H1 (cell line): ENCODE measurements at regions not wholly inside any gene's neighbourhood (a gene's known extent, or its start where the extent isn't known, plus 50 kb on each side); places are given as distances from the start of the nearest gene placed in this dataset.
A peak's percentile ranks its signal among the peaks of the same experiment; 100 is the strongest.

Source experiments
- ASH2L ChIP-seq: fragments of 200-600, 300-600 bp; sonication (generic); IDR thresholded peaks from one replicate; pipeline ENCODE4 v1.7.1; 2017; ENCODE audit warnings: low read length
- BRCA1 ChIP-seq: IDR thresholded peaks from 2 replicates; pipeline ENCODE4 v1.6.1; 2012; ENCODE audit warnings: low read depth, low read length, improper control_type of control experiment
- CBX5 ChIP-seq: fragments of 300-800, 300-1000 bp; sonication (generic); IDR thresholded peaks from 2 replicates; pipeline ENCODE4 v1.7.1; 2016; ENCODE audit warnings: antibody characterized with exemption, low read length, low read depth
- GTF2F1 ChIP-seq: IDR thresholded peaks from 2 replicates; pipeline ENCODE4 v1.6.1; 2012; ENCODE audit warnings: low read depth, low read length, improper control_type of control experiment, borderline replicate concordance
- TAF7 ChIP-seq: optimal IDR thresholded peaks from 2 replicates; pipeline ENCODE3; 2011; ENCODE audit warnings: low read depth, mild to moderate bottlenecking, inconsistent platforms, low read length, moderate library complexity, borderline replicate concordance
- TBP ChIP-seq: IDR thresholded peaks from 2 replicates; pipeline ENCODE4 v1.6.1; 2011; ENCODE audit warnings: low read depth, low read length, improper control_type of control experiment
- TF ChIP-seq, protein P1 (sequence below): fragments of 300-600 bp; sonication (generic); IDR thresholded peaks from 2 replicates; pipeline ENCODE4 v1.7.1; 2012; ENCODE audit warnings: low read length, moderate library complexity, mild to moderate bottlenecking, inconsistent platforms; ENCODE audit not compliant: insufficient replicate concordance
- TF ChIP-seq, protein P2 (sequence below), 3 experiments: IDR thresholded peaks; 1 replicate in 2 of 3; 2 replicates in 1 of 3; pipeline versions ENCODE4 v1.5.1 to v1.6.1; 2011; ENCODE audit warnings: low read length in 3 of 3, mild to moderate bottlenecking in 3 of 3, inconsistent platforms in 2 of 3, low read depth in 1 of 3, moderate library complexity in 1 of 3; ENCODE audit not compliant: insufficient read depth in 1 of 3; ENCODE audit errors: control extremely low read depth in 1 of 3

DNA sequence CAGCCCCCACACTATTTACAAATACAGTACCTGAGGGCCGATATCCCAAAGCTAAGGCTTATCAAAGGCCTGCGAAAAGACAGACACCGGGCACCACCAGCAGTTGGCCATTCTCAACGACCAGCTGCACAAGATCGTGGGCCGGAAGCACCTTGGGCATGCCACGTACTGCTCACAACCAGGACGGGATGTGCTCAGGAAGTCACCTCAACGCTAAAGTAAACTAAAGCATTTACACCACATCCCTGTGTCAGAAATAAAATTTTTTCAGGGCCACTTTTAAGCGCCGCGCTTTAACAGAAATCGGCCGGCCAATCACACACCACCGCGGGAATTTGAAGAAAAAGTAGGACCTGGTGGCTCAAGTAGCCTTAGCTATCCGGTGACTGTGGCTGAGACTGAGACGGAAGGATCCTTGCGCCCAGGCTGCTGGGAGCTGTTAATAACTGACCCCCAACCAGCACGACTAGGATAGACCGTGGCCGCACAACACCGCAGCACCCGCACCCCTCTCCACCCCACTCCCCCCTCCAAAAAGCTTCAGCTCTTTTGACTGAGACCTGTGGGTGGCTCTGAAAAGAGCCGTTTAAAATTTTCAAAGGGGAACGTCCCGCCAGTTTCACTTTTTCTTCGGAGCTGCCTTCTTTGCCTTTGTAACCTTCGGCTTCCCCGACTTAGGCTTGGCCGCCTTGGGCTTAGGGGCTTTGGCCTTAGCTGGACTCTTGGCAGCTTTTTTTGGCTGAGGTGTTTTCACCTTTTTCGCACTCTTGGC, 131.2 kb upstream of the BTN3A2 start (continued):
- TF ChIP-seq, protein P1, sequence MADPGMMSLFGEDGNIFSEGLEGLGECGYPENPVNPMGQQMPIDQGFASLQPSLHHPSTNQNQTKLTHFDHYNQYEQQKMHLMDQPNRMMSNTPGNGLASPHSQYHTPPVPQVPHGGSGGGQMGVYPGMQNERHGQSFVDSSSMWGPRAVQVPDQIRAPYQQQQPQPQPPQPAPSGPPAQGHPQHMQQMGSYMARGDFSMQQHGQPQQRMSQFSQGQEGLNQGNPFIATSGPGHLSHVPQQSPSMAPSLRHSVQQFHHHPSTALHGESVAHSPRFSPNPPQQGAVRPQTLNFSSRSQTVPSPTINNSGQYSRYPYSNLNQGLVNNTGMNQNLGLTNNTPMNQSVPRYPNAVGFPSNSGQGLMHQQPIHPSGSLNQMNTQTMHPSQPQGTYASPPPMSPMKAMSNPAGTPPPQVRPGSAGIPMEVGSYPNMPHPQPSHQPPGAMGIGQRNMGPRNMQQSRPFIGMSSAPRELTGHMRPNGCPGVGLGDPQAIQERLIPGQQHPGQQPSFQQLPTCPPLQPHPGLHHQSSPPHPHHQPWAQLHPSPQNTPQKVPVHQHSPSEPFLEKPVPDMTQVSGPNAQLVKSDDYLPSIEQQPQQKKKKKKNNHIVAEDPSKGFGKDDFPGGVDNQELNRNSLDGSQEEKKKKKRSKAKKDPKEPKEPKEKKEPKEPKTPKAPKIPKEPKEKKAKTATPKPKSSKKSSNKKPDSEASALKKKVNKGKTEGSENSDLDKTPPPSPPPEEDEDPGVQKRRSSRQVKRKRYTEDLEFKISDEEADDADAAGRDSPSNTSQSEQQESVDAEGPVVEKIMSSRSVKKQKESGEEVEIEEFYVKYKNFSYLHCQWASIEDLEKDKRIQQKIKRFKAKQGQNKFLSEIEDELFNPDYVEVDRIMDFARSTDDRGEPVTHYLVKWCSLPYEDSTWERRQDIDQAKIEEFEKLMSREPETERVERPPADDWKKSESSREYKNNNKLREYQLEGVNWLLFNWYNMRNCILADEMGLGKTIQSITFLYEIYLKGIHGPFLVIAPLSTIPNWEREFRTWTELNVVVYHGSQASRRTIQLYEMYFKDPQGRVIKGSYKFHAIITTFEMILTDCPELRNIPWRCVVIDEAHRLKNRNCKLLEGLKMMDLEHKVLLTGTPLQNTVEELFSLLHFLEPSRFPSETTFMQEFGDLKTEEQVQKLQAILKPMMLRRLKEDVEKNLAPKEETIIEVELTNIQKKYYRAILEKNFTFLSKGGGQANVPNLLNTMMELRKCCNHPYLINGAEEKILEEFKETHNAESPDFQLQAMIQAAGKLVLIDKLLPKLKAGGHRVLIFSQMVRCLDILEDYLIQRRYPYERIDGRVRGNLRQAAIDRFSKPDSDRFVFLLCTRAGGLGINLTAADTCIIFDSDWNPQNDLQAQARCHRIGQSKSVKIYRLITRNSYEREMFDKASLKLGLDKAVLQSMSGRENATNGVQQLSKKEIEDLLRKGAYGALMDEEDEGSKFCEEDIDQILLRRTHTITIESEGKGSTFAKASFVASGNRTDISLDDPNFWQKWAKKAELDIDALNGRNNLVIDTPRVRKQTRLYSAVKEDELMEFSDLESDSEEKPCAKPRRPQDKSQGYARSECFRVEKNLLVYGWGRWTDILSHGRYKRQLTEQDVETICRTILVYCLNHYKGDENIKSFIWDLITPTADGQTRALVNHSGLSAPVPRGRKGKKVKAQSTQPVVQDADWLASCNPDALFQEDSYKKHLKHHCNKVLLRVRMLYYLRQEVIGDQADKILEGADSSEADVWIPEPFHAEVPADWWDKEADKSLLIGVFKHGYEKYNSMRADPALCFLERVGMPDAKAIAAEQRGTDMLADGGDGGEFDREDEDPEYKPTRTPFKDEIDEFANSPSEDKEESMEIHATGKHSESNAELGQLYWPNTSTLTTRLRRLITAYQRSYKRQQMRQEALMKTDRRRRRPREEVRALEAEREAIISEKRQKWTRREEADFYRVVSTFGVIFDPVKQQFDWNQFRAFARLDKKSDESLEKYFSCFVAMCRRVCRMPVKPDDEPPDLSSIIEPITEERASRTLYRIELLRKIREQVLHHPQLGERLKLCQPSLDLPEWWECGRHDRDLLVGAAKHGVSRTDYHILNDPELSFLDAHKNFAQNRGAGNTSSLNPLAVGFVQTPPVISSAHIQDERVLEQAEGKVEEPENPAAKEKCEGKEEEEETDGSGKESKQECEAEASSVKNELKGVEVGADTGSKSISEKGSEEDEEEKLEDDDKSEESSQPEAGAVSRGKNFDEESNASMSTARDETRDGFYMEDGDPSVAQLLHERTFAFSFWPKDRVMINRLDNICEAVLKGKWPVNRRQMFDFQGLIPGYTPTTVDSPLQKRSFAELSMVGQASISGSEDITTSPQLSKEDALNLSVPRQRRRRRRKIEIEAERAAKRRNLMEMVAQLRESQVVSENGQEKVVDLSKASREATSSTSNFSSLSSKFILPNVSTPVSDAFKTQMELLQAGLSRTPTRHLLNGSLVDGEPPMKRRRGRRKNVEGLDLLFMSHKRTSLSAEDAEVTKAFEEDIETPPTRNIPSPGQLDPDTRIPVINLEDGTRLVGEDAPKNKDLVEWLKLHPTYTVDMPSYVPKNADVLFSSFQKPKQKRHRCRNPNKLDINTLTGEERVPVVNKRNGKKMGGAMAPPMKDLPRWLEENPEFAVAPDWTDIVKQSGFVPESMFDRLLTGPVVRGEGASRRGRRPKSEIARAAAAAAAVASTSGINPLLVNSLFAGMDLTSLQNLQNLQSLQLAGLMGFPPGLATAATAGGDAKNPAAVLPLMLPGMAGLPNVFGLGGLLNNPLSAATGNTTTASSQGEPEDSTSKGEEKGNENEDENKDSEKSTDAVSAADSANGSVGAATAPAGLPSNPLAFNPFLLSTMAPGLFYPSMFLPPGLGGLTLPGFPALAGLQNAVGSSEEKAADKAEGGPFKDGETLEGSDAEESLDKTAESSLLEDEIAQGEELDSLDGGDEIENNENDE, result peak; percentile 85
- TF ChIP-seq TAF7 (peak; percentile 93), CBX5 (no peak), GTF2F1 (peak; percentile 4), TBP (peak; percentile 33; the same call in 1 of the 2 replicates), BRCA1 (0 out of 2 replicates have a peak, but pooled peaks have one; percentile 16), ASH2L (peak; percentile 7)
- TF ChIP-seq, protein P2, sequence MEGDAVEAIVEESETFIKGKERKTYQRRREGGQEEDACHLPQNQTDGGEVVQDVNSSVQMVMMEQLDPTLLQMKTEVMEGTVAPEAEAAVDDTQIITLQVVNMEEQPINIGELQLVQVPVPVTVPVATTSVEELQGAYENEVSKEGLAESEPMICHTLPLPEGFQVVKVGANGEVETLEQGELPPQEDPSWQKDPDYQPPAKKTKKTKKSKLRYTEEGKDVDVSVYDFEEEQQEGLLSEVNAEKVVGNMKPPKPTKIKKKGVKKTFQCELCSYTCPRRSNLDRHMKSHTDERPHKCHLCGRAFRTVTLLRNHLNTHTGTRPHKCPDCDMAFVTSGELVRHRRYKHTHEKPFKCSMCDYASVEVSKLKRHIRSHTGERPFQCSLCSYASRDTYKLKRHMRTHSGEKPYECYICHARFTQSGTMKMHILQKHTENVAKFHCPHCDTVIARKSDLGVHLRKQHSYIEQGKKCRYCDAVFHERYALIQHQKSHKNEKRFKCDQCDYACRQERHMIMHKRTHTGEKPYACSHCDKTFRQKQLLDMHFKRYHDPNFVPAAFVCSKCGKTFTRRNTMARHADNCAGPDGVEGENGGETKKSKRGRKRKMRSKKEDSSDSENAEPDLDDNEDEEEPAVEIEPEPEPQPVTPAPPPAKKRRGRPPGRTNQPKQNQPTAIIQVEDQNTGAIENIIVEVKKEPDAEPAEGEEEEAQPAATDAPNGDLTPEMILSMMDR (IDR thresholded peaks at IDR 0.05; ENCODE audit: control extremely low read depth in 1 of 3, insufficient read depth in 1 of 3, low read depth in 1 of 3, low read length in 3 of 3), result no peak
